Lung (tissue), 11 donors: ENCODE measurements at regions not wholly inside any gene's neighbourhood (a gene's known extent, or its start where the extent isn't known, plus 50 kb on each side); places are given as distances from the start of the nearest gene placed in this dataset.

Experiments
- ATAC-seq: fragments of 200-7000 bp; cut with Tn5 transposase; one replicate; pipeline ENCODE4 v1.9.1; 2020; ENCODE audit warnings: moderate number of reproducible peaks; ENCODE audit not compliant: insufficient read depth, low FRiP score
- DNase-seq, 3 donors: peaks; one replicate each; pipeline ENCODE4 v3.0.0-alpha.2; 2013 to 2017
- H3K27ac ChIP-seq, 2 donors: one replicate each; pipeline ENCODE4 v1.5.1; 2013; ENCODE audit warnings: mild to moderate bottlenecking in 2 of 2, moderate library complexity in 2 of 2, control low read depth in 1 of 2, inconsistent platforms in 1 of 2, low read depth in 1 of 2, low read length in 1 of 2
- H3K27me3 ChIP-seq, 3 donors: one replicate each; pipeline ENCODE4 v1.5.1; 2013; ENCODE audit warnings: low read length in 2 of 3; ENCODE audit not compliant: control insufficient read depth in 3 of 3, insufficient read depth in 3 of 3
- H3K36me3 ChIP-seq, 4 donors: one replicate each; pipeline ENCODE4 v1.5.1; 2013; ENCODE audit warnings: low read length in 4 of 4, mild to moderate bottlenecking in 1 of 4, moderate library complexity in 1 of 4; ENCODE audit not compliant: control insufficient read depth in 4 of 4, insufficient read depth in 4 of 4
- H3K4me1 ChIP-seq, 5 donors: one replicate each; pipeline ENCODE4 v1.5.1; 2013; ENCODE audit warnings: low read length in 5 of 5, mild to moderate bottlenecking in 2 of 5, moderate library complexity in 1 of 5; ENCODE audit not compliant: control insufficient read depth in 5 of 5, insufficient read depth in 5 of 5
- H3K4me3 ChIP-seq: one replicate; pipeline ENCODE4 v1.5.1; 2013; ENCODE audit warnings: mild to moderate bottlenecking, control low read depth, moderate library complexity
- H3K9ac ChIP-seq, 2 donors: one replicate each; pipeline ENCODE4 v1.5.1; 2013; ENCODE audit warnings: low read length in 2 of 2, control low read depth in 1 of 2; ENCODE audit not compliant: insufficient read depth in 1 of 2
- H3K9me3 ChIP-seq, 4 donors: one replicate each; pipeline ENCODE4 v1.5.1; 2013; ENCODE audit warnings: low read length in 3 of 4, mild to moderate bottlenecking in 1 of 4, moderate library complexity in 1 of 4; ENCODE audit not compliant: control insufficient read depth in 4 of 4, insufficient read depth in 3 of 4
- CTCF ChIP-seq: IDR thresholded peaks from 2 replicates; pipeline ENCODE4 v1.5.1; 2012; ENCODE audit warnings: mild to moderate bottlenecking; ENCODE audit errors: control extremely low read depth, extremely low read depth
- WGBS, 2 donors: extraction: QIAGEN DNeasy Blood & Tissue Kit; methylation state at CpG; one replicate each; pipeline ENCODE4 v1.1.7; 2013; 5-methylcytosine and 5-hydroxymethylcytosine counted together
- donor health status: control.
- donor health status: control.
- donor health status: Bipolar disorder and iron deficiency.
- donor health status: healthy.
- donor health status: DM: yes; HTN: yes; CAD: no.

GRCh38 chr3:18075799-18076198, 333.4 kb upstream of the TBC1D5 start:
- DNase-seq (no peak), ATAC-seq (no peak)
- Histone ChIP-seq H3K27me3 (no peaks in the 10 kb centered on the region), H3K4me3 (no peak overlapping the region), H3K27ac (no peak overlapping the region), H3K9ac (no peak overlapping the region), H3K4me1 (no peaks in the 10 kb centered on the region), H3K36me3 (no peaks in the 10 kb centered on the region), H3K9me3 (no peaks in the 10 kb centered on the region)
- no peak for TF ChIP-seq CTCF
- WGBS, 2 donors, result 95% methylated on average over 1 of the region's 1 CpG

GRCh38 chr3:18071833-18072232, 329.4 kb upstream of the TBC1D5 start:
- Histone ChIP-seq H3K27ac (no peak overlapping the region), H3K27me3 (no peaks in the 10 kb centered on the region)
- ATAC-seq, result no peak

GRCh38 chr3:18070944-18071343, 328.5 kb upstream of the TBC1D5 start:
- H3K4me3 ChIP-seq, result no peak overlapping the region
- no peaks in the 10 kb centered on the region for H3K36me3 ChIP-seq
- H3K9me3 ChIP-seq, result no peaks in the 10 kb centered on the region
- ATAC-seq, result no peak
- H3K27ac ChIP-seq, result no peak overlapping the region
- 72 to 88% methylated on average over 1 of the region's 1 CpG for WGBS, 2 donors
- DNase-seq, result no peak
- no peak for TF ChIP-seq CTCF
- H3K27me3 ChIP-seq, result no peaks in the 10 kb centered on the region
- H3K9ac ChIP-seq, result no peak overlapping the region
- H3K4me1 ChIP-seq, result peaks cover 0 to 4% (median 0%) of the 10 kb centered on the region in 5 donors

More at GRCh38 chr3:18071833-18072232, 329.4 kb upstream of the TBC1D5 start:
- Histone ChIP-seq H3K4me3 (no peak overlapping the region), H3K4me1 (peaks cover 0 to 4% (median 0%) of the 10 kb centered on the region in 5 donors), H3K9me3 (no peaks in the 10 kb centered on the region), H3K9ac (no peak overlapping the region), H3K36me3 (no peaks in the 10 kb centered on the region)
- no peak for TF ChIP-seq CTCF
- DNase-seq, result no peak

GRCh38 chr3:18070231-18070630, 327.8 kb upstream of the TBC1D5 start:
- H3K27me3 ChIP-seq, result no peaks in the 10 kb centered on the region
- no peak overlapping the region for H3K4me3 ChIP-seq
- WGBS, 2 donors, result 77 to 87% methylated on average over 2 of the region's 2 CpGs
- H3K36me3 ChIP-seq, result no peaks in the 10 kb centered on the region
- peaks cover 0 to 4% (median 0%) of the 10 kb centered on the region in 5 donors for H3K4me1 ChIP-seq
- H3K9ac ChIP-seq, result no peak overlapping the region
- no peaks in the 10 kb centered on the region for H3K9me3 ChIP-seq
- no peak for DNase-seq
- ATAC-seq, result no peak
- no peak for TF ChIP-seq CTCF
- no peak overlapping the region for H3K27ac ChIP-seq
